ENCODE measurements at regions not wholly inside any gene's neighbourhood (a gene's known extent, or its start where the extent isn't known, plus 50 kb on each side); places are given as distances from the start of the nearest gene placed in this dataset.
A peak's percentile ranks its signal among the peaks of the same experiment; 100 is the strongest.
"Not testable (repeated sequence)": the region's sequence is repeated elsewhere in the genome, so short reads cannot be mapped to it uniquely, and the experiment has no call there.

DNA sequence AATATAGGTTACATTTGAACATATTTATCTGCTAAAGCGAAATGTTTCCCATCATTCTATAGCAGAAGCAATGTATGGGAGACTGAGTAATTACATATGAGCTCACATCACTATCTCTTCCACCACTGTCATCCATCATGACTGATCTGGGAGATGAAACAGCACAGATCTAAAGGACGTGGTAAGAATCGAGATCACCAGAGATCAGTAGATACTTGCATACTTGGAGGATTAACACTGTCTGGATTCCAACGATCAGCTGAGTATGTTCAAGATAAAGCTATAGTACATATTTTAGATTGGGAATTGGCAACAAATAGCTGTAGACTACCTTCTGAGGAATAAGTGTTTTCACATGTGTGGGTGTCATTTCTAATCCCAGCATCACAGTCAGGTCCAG, 94.6 kb downstream of the FOXD4L6 start:
- not testable (repeated sequence) for H3K4me3 Mint-ChIP-seq, H3K27ac Mint-ChIP-seq, DNase-seq, ATAC-seq, H3K4me1 Mint-ChIP-seq, H3K9me3 Mint-ChIP-seq, H3K27me3 Mint-ChIP-seq

DNA sequence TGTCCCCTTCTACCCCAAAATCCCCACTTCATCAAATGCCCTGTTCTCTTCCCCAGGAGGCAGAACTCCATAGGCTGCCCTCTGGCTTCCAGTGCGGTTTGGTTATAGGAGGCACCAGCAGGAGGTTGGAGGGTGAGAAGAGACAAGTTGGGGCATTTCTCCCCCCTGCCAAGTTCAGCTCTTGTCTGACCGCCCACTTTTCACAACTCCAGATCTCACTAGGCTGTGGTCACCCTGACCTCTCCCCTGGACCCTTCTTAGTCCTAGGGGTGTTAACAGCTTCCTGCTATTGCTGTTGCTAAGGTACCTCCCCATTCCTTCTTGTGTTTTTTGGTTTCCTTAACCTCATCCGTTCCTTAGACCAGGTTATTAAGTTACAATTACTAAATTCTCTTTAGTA, 95.1 kb downstream of the FOXD4L6 start:
- DNase-seq, H3K4me1 Mint-ChIP-seq, H3K9me3 Mint-ChIP-seq, H3K27ac Mint-ChIP-seq, H3K27me3 Mint-ChIP-seq, ATAC-seq, H3K4me3 Mint-ChIP-seq: not testable (repeated sequence)

DNA sequence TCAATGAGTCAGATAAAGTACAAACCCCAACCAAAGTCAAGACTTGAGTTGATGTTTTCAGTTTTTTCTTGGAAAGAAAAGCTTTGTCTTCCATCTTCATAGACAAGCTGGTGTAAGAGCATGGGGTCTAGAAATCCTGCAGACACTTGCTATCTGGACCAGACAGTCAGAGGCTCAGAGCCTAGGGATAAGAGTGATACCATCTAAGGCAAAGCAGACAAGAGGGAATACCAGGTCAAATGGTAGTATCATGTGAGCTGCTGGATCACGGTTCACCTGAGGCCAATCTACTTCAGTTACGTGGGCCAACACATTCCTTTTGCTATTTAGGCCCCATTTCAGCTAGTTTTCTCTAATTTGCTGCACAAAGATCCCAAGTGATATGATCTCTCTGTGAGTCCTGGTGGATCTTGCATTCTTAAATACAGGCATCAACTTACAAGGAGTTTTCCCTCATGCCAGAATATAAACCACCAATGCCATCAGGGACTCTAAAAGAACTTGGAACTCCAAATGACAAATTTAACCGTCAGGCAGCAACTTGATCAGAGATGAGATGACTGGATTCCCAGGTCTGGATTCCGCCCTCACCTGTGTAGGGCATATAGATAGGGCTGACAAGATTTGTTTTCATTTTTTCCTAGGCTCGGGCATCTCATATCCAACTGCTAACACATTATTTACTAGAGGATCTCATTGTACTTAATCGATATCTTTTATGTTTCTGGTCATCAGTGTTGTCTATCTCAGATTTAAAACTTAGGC, 101.4 kb downstream of the FOXD4L6 start:
- H3K27ac Mint-ChIP-seq, H3K27me3 Mint-ChIP-seq, H3K4me3 Mint-ChIP-seq, DNase-seq, H3K9me3 Mint-ChIP-seq, ATAC-seq, H3K4me1 Mint-ChIP-seq: not testable (repeated sequence)

DNA sequence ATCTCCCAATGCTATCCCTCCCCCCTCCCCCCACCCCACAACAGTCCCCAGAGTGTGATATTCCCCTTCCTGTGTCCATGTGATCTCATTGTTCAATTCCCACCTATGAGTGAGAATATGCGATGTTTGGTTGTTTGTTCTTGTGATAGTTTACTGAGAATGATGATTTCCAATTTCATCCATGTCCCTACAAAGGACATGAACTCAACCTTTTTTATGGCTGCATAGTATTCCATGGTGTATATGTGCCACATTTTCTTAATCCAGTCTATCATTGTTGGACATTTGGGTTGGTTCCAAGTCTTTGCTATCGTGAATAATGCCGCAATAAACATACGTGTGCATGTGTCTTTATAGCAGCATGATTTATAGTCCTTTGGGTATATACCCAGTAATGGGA, 106.1 kb downstream of the FOXD4L6 start:
- not testable (repeated sequence) for H3K4me3 Mint-ChIP-seq, H3K27ac Mint-ChIP-seq, ATAC-seq, H3K27me3 Mint-ChIP-seq, DNase-seq, H3K4me1 Mint-ChIP-seq
- peaks cover 7 to 10% of the 10 kb centered on the region in 2 donors for H3K9me3 Mint-ChIP-seq

DNA sequence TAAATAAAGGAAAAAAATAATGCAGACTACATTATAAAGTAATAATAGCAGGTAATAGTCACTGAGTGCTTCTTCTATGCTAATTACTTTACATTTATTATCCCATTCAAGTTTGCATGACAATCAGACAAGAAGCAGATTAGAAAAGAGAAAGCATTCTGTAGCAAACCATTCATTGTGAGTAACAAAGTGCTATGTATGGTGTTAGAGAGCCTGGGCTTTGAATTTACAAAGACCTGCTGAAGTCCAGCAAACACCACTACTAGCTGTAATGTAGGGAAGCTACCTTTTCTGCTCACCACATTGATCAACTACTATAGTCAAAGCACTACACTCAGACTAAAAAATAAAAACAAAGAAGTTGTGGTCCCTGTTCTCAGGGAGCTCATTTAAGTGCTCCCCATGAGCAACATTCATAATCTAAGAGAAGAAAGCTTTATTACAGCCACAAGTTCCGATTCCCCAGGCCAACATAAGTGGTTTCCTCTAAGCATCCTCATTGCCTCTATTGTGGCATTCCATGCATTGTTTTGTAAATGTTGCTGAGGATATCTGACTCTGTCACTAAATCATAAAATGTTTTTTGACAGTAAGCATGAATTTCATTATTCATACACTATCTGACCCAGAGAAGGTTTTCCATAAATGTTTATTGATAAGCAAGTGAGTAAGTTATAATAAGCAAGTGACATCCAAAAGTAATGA, 108.5 kb downstream of the FOXD4L6 start:
- not testable (repeated sequence) for H3K27ac Mint-ChIP-seq, ATAC-seq, H3K27me3 Mint-ChIP-seq, H3K4me3 Mint-ChIP-seq, H3K4me1 Mint-ChIP-seq, DNase-seq
- H3K9me3 Mint-ChIP-seq, result peaks cover 7 to 10% of the 10 kb centered on the region in 2 donors

DNA sequence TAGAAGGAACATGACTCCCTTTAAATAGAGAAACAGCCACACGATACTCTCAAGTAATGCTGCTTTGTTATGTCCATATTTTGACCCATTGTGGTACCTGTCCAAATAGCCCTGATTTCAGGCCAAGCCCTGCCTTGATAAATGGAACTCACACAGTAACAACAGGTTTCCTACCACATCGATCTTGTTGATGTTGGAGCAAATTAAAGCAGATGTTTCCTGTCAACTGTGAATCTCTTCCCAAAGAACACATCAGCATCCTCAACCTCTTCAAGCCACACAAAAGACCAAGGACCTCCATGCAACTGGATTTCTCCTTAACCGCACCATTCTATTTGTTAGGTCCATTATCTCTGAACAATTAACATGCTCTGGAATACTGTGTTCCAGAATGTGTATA, 109.5 kb downstream of the FOXD4L6 start:
- H3K27ac Mint-ChIP-seq, H3K4me1 Mint-ChIP-seq, H3K4me3 Mint-ChIP-seq, ATAC-seq, DNase-seq, H3K27me3 Mint-ChIP-seq: not testable (repeated sequence)
- H3K9me3 Mint-ChIP-seq, result peaks cover 7 to 10% of the 10 kb centered on the region in 2 donors

DNA sequence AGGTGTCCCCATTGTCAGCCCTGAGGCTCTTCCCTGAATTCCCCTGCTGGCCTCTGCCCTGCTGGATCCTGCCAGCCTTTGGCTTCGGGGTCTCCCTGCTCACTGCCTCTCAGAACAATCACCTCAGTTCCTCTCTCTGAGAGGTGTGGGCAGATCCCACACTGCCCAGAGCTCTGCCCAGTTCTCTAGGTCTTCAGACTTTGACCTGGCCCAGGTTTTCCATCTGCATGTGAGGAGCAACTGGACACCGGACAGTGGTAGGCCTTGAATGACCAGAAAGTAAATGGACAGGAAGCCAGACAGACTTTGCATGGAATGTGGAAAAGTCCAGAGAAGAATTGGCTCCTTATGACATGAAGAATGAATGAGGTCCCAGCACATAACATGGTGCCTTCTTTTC, 111.8 kb downstream of the FOXD4L6 start:
- not testable (repeated sequence) for ATAC-seq, H3K4me1 Mint-ChIP-seq

DNA sequence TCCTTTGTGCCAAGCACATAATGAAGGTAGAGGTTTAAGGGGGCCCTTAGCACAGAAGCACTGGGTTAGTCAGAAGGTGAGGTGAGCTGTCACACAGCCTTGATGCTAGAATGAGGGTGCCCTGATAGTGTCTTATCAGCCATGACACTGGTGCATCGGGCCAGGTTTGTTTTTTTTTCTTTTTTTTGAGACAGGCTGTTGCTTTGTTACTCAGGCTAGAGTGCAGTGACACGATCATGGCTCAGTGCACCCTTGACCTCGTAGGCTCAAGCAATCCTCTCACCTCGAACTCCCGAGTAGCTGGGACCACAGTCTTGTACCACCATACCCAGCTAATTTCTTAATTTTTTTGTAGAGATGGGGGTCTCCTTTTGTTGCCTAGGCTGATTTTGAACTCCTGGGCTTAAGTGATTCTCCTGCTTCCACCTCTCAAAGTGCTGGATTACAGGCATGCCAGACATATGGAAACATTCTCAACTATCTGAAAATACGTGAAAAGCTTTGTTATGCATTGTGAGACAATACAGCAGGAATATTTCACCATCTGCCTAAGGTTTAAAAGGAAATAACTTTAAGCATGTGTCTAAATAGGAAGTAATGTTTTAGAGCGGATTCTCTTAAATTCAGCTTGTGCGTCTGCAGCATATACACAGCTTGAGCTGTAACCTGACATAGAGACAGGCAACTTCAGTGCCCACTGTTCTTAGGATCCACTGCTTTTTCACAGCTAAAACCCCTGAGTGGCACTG, 128.4 kb downstream of the FOXD4L6 start:
- not testable (repeated sequence) for ATAC-seq, H3K9me3 Mint-ChIP-seq, H3K27ac Mint-ChIP-seq, H3K4me3 Mint-ChIP-seq, H3K27me3 Mint-ChIP-seq, DNase-seq
- peaks cover 42% of the 10 kb centered on the region for H3K4me1 Mint-ChIP-seq

More for the DNA sequence above, 111.8 kb downstream of the FOXD4L6 start:
- not testable (repeated sequence) for H3K9me3 Mint-ChIP-seq, H3K27me3 Mint-ChIP-seq, DNase-seq, H3K27ac Mint-ChIP-seq, H3K4me3 Mint-ChIP-seq

DNA sequence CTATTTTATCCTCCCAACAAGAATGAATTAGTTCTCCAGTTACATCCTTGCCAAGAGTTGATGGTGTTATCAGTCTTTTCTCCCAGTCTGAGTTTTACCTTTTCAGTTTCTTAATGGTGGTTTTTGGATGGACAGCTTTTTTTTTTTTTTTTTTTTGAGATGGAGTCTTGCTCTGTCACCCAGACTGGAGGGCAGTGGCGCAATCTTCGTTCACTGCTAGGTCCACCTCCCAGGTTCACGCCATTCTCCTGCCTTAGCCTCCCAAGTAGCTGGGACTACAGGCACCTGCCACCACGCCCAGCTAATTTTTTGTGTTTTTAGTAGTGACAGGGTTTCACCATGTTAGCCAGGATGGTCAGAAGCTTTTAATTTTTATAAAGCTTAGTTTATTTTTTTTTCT, 133.0 kb downstream of the FOXD4L6 start:
- not testable (repeated sequence) for H3K27me3 Mint-ChIP-seq, ATAC-seq, H3K9me3 Mint-ChIP-seq, DNase-seq, H3K27ac Mint-ChIP-seq
- H3K4me1 Mint-ChIP-seq, result peaks cover 47% of the 10 kb centered on the region
- peak overlapping the region in 1 of 2 donors; percentile 24 for H3K4me3 Mint-ChIP-seq

DNA sequence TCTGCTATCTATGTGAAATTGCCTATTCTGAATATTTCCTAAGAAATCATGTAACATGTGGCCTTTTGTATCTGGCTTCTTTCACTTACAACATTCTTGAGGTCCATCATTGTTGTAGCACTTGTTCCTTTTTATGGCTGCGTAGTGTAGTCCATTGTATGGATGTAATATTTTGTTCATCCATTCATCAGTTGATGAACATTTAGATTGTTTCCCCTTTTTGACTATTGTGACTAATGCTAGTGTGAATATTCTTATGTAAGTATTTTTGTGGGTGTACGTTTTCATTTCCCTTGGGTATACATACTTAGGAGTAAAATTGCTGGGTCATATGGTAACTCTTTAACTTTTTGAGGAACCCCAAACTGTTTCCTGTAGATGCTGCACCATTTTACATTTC, 134.6 kb downstream of the FOXD4L6 start:
- not testable (repeated sequence) for H3K4me3 Mint-ChIP-seq, H3K27ac Mint-ChIP-seq, H3K9me3 Mint-ChIP-seq, ATAC-seq, H3K27me3 Mint-ChIP-seq, DNase-seq
- H3K4me1 Mint-ChIP-seq, result peaks cover 31% of the 10 kb centered on the region

DNA sequence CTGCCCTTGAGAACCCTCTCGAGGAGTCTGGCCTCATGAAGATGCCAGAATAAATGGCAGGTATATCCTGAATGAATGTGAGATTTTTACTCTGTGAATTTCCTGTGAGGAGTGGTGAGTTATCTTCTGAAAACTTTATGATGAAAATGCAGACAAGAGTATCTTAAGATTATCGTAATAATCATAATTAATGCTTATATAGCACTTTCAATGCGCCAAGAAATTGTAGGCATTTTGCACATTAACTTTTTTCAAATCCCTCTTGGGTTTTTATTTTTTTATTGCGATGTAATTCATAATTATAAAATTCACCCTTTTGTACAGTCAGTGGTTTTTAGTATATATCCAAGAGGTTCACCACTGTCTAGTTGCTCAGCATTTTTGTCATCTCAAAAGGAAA, 135.1 kb downstream of the FOXD4L6 start:
- not testable (repeated sequence) for H3K4me3 Mint-ChIP-seq, DNase-seq, H3K9me3 Mint-ChIP-seq, H3K27me3 Mint-ChIP-seq, H3K27ac Mint-ChIP-seq, ATAC-seq
- peaks cover 29% of the 10 kb centered on the region for H3K4me1 Mint-ChIP-seq

DNA sequence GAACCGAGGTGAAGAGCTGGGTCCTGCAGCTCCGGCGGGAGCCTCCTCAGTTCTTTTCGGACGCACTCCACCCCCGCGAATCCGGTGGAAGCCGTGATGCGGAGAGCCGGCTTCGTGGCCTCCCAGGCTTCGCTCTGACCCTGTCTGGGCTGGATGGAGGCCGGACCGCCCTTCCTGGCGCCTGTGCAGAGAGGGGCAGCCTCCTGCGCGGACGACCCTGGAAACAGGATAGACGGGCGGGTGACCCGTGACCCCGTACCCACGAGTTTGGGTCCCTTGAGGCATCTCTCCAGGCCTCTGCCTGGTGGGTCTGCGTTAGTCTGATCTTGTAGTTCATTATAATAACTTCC, 136.0 kb downstream of the FOXD4L6 start:
- ATAC-seq, result peak; percentile 2

DNA sequence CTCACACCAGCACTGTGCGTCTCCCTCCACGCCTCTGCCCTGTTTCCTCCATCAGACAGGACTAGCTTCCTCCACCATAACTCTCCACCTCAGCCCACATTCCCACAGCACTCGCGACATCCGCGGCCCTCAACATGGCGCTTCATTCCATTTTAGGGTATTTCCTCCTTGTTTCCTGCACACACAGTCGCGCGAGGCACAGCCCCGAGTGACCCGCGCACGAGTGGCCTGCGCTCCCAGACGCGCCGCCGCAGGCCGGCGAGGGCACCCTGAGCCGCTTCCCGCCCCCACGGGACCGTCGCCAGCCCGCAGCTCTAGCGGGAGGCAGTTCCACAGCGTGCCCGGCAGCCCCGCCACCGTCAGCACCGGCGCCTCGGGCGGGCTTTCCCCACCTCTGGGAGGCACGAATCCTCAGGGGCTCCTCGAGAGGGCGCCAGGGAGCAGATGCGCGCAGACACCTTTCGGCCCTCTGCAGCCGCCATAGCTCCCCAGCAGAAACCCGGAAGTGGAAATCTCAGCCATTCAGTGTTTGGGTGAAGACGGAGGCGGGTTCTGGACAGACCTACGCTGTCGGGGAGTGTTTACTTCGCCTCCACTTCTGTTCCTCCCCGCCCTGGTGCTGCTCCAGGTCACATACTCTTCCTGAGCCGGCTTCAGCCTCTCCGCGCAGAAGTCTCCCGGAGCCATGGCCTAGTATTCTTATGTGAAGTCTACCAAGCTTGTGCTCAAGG, 136.6 kb downstream of the FOXD4L6 start:
- ATAC-seq (peak; percentile 99), DNase-seq (peak; percentile 99)
- peaks cover 20% of the 10 kb centered on the region for H3K4me1 Mint-ChIP-seq
- H3K4me3 Mint-ChIP-seq, H3K9me3 Mint-ChIP-seq, H3K27me3 Mint-ChIP-seq, H3K27ac Mint-ChIP-seq: not testable (repeated sequence)

More for the DNA sequence above, 136.0 kb downstream of the FOXD4L6 start:
- H3K9me3 Mint-ChIP-seq, DNase-seq, H3K27me3 Mint-ChIP-seq, H3K27ac Mint-ChIP-seq, H3K4me3 Mint-ChIP-seq: not testable (repeated sequence)
- H3K4me1 Mint-ChIP-seq, result peaks cover 25% of the 10 kb centered on the region

DNA sequence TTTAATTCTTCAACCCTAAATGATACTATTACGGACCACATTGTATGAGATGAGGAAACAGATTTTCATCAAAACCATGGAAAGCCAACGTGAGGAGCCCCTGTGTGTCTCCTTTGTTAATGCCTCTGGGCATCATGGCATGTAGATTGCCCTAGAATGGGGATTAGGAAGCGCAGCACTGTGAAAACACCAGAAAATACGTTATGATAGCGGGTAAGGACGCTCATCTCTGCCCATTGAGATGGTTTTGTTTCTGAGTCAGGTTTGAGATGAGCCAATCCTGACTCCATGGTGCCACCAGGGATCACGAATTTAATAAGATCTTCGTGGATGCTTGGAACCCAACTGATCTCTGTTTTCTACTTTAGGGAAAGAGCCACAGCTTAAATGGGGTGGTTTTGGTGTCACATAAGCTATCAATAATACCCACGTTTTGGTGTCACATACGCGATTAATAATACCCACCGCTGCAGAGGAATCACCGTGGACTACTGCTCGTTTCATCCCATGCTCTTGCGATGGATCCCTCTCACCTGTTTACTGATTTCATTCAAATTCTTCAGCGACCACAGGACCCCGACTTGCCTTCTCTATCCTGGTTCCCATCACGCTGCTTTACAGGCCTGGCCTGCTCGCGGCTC, 137.3 kb downstream of the FOXD4L6 start:
- not testable (repeated sequence) for H3K27ac Mint-ChIP-seq, ATAC-seq, H3K27me3 Mint-ChIP-seq, H3K9me3 Mint-ChIP-seq, H3K4me3 Mint-ChIP-seq
- H3K4me1 Mint-ChIP-seq, result peaks cover 14% of the 10 kb centered on the region
- peak in 1 of 2 donors; percentile 18 for DNase-seq

DNA sequence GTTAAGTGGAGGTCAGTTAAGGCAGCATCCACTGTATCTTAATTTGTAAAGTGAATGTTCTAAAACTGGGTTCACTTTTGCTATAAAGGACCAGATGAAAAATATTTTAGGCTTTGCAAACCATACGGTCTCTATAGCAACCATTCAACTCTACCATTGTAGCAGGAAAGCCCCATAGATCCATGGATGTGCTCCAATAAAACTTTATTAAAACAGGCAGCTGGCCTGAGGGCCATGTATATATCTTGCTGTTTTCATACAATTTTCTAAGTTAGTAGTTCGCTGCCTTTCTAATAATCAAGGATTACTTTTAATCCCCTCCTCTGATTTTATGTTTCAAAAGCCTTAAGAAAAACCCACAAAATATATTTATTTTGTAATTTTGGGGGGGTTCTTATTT, 142.1 kb downstream of the FOXD4L6 start:
- H3K9me3 Mint-ChIP-seq, H3K27me3 Mint-ChIP-seq, DNase-seq, ATAC-seq, H3K27ac Mint-ChIP-seq, H3K4me3 Mint-ChIP-seq, H3K4me1 Mint-ChIP-seq: not testable (repeated sequence)

Measured in stimulated activated naive CD8-positive, alpha-beta T cell treated with anti-CD3 and anti-CD28 coated beads, Interleukin-15, amount 100 ng/mL, for 72 hours (primary cell).